OCI-LY3 (cell line): ENCODE measurements at regions not wholly inside any gene's neighbourhood (a gene's known extent, or its start where the extent isn't known, plus 50 kb on each side); places are given as distances from the start of the nearest gene placed in this dataset.

ENCODE experiments used
- CTCF ChIP-seq: fragments of 200-600, 300-600 bp; sonication (generic); IDR thresholded peaks from 2 replicates; pipeline ENCODE4 v1.5.1; 2014; ENCODE audit warnings: antibody characterized with exemption, low read length, low read depth
- EZH2phosphoT487 ChIP-seq: fragments of 200-600 bp; shearing (Covaris generic); IDR thresholded peaks from 2 replicates; pipeline ENCODE4 v1.6.1; 2018; ENCODE audit warnings: antibody characterized with exemption, mixed run types, low read depth

- TF ChIP-seq CTCF = no peak
- TF ChIP-seq EZH2phosphoT487 = no peak
Measured at GRCh38 chr1:222876182-222876581, 61.3 kb downstream of the DISP1 start.
